SK-N-SH treated with all-trans-retinoic acid at 6 μM for 48 hours (cell line): ENCODE measurements at regions not wholly inside any gene's neighbourhood (a gene's known extent, or its start where the extent isn't known, plus 50 kb on each side); places are given as distances from the start of the nearest gene placed in this dataset.

Experiments
- ATAC-seq: fragments of 200-7000 bp; cut with Tn5 transposase; 3 replicates; pipeline ENCODE4 v1.9.1; 2020; ENCODE audit warnings: mild to moderate bottlenecking, moderate library complexity
- ARNTL ChIP-seq: fragments of 450-650 bp; formaldehyde crosslinking; IDR thresholded peaks from 2 replicates; pipeline ENCODE4 v1.5.0; 2020; ENCODE audit warnings: low read depth, mild to moderate bottlenecking, moderate library complexity, borderline replicate concordance
- BACH2 ChIP-seq: fragments of 250-450 bp; sonication (Bioruptor Pico); IDR thresholded peaks from 2 replicates; pipeline ENCODE4 v1.9.0; 2021; ENCODE audit warnings: mild to moderate bottlenecking, borderline replicate concordance
- CREB5 ChIP-seq: fragments of 250-450 bp; sonication (Bioruptor Pico); IDR thresholded peaks from 2 replicates; pipeline ENCODE4 v1.5.1; 2020; ENCODE audit warnings: low read depth, mild to moderate bottlenecking, moderate library complexity
- CSDC2 ChIP-seq: fragments of 250-450 bp; sonication (Bioruptor Pico); IDR thresholded peaks from 2 replicates; pipeline ENCODE4 v1.5.0; 2020; ENCODE audit warnings: mild to moderate bottlenecking, moderate library complexity
- ESRRG ChIP-seq: fragments of 250-450 bp; sonication (Bioruptor Pico); IDR thresholded peaks from 2 replicates; pipeline ENCODE4 v1.6.1; 2021; ENCODE audit warnings: mild to moderate bottlenecking
- GLIS3 ChIP-seq: fragments of 250-450 bp; sonication (Bioruptor Pico); IDR thresholded peaks from 2 replicates; pipeline ENCODE4 v1.5.0; 2020; ENCODE audit warnings: mild to moderate bottlenecking, moderate library complexity
- ISL1 ChIP-seq: fragments of 250-450 bp; sonication (Bioruptor Pico); IDR thresholded peaks from 2 replicates; pipeline ENCODE4 v2.1.2; 2022; ENCODE audit warnings: mild to moderate bottlenecking, moderate library complexity
- OSR1 ChIP-seq: fragments of 250-450 bp; sonication (Bioruptor Pico); IDR thresholded peaks from 2 replicates; pipeline ENCODE4 v1.8.0; 2022; ENCODE audit warnings: moderate library complexity, mild to moderate bottlenecking, inconsistent platforms
- POU6F1 ChIP-seq: fragments of 250-450 bp; sonication (Bioruptor Pico); IDR thresholded peaks from 2 replicates; pipeline ENCODE4 v1.8.0; 2021; ENCODE audit warnings: low read depth, mild to moderate bottlenecking, moderate library complexity, borderline replicate concordance
- PPARA ChIP-seq: fragments of 250-450 bp; sonication (Bioruptor Pico); IDR thresholded peaks from 2 replicates; pipeline ENCODE4 v1.5.0; 2020; ENCODE audit warnings: mild to moderate bottlenecking, borderline replicate concordance
- RARB ChIP-seq: fragments of 250-450 bp; sonication (Bioruptor Pico); IDR thresholded peaks from 2 replicates; pipeline ENCODE4 v1.8.0; 2021; ENCODE audit warnings: mild to moderate bottlenecking, moderate library complexity
- TCF4 ChIP-seq: fragments of 250-450 bp; sonication (Bioruptor Pico); IDR thresholded peaks from 2 replicates; pipeline ENCODE4 v1.8.0; 2021; ENCODE audit warnings: mild to moderate bottlenecking, moderate library complexity, borderline replicate concordance
- TOX ChIP-seq: fragments of 250-450 bp; sonication (Bioruptor Pico); IDR thresholded peaks from 2 replicates; pipeline ENCODE4 v1.8.0; 2021; ENCODE audit warnings: mild to moderate bottlenecking, moderate library complexity, borderline replicate concordance
- ZC3H10 ChIP-seq: fragments of 250-450 bp; sonication (Bioruptor Pico); IDR thresholded peaks from 2 replicates; pipeline ENCODE4 v1.5.1; 2021; ENCODE audit warnings: mild to moderate bottlenecking, moderate library complexity
- ZFP3 ChIP-seq: fragments of 250-450 bp; sonication (Bioruptor Pico); IDR thresholded peaks from 2 replicates; pipeline ENCODE4 v1.5.0; 2020; ENCODE audit warnings: mild to moderate bottlenecking, moderate library complexity
- ZFP30 ChIP-seq: fragments of 450-650 bp; formaldehyde crosslinking; IDR thresholded peaks from 2 replicates; pipeline ENCODE4 v1.5.0; 2022; ENCODE audit warnings: mild to moderate bottlenecking, moderate library complexity
- ZNF565 ChIP-seq: fragments of 450-650 bp; formaldehyde crosslinking; conservative IDR thresholded peaks from 2 replicates; pipeline ENCODE4 v1.5.0; 2020; ENCODE audit warnings: low read depth, mild to moderate bottlenecking, moderate library complexity
- ZNF70 ChIP-seq: fragments of 450-650 bp; formaldehyde crosslinking; IDR thresholded peaks from 2 replicates; pipeline ENCODE4 v1.5.0; 2020; ENCODE audit warnings: mild to moderate bottlenecking, moderate library complexity
- ZNF8 ChIP-seq: fragments of 450-650 bp; formaldehyde crosslinking; IDR thresholded peaks from 2 replicates; pipeline ENCODE4 v1.5.0; 2020; ENCODE audit warnings: mild to moderate bottlenecking, moderate library complexity
- TF ChIP-seq, protein P1 (sequence below): fragments of 250-450 bp; sonication (Bioruptor Pico); IDR thresholded peaks from 2 replicates; pipeline ENCODE4 v1.5.0; 2020; ENCODE audit warnings: mild to moderate bottlenecking, moderate library complexity
- TF ChIP-seq, protein P2 (sequence below): fragments of 250-450 bp; sonication (Bioruptor Pico); IDR thresholded peaks from 2 replicates; pipeline ENCODE4 v1.5.1; 2021; ENCODE audit warnings: mild to moderate bottlenecking, moderate library complexity

- no peak for TF ChIP-seq ZFP3 (CRISPR knock-in tag)
- no peak for TF ChIP-seq ZFP30
- no peak for TF ChIP-seq ESRRG (CRISPR knock-in tag)
- no peak for TF ChIP-seq OSR1 (CRISPR knock-in tag)
- no peak for TF ChIP-seq TOX (CRISPR knock-in tag)
- TF ChIP-seq, all 23 proteins: peak for 0
- ATAC-seq: no peak
Measured at GRCh38 chr11:96760815-96761214, 371.0 kb downstream of the JRKL start.

- no peak for TF ChIP-seq ZNF8 (CRISPR knock-in tag)
- no peak for TF ChIP-seq BACH2 (CRISPR knock-in tag)
- no peak for TF ChIP-seq ZFP30
- no peak for TF ChIP-seq CREB5 (CRISPR knock-in tag)
- TF ChIP-seq, protein P1, sequence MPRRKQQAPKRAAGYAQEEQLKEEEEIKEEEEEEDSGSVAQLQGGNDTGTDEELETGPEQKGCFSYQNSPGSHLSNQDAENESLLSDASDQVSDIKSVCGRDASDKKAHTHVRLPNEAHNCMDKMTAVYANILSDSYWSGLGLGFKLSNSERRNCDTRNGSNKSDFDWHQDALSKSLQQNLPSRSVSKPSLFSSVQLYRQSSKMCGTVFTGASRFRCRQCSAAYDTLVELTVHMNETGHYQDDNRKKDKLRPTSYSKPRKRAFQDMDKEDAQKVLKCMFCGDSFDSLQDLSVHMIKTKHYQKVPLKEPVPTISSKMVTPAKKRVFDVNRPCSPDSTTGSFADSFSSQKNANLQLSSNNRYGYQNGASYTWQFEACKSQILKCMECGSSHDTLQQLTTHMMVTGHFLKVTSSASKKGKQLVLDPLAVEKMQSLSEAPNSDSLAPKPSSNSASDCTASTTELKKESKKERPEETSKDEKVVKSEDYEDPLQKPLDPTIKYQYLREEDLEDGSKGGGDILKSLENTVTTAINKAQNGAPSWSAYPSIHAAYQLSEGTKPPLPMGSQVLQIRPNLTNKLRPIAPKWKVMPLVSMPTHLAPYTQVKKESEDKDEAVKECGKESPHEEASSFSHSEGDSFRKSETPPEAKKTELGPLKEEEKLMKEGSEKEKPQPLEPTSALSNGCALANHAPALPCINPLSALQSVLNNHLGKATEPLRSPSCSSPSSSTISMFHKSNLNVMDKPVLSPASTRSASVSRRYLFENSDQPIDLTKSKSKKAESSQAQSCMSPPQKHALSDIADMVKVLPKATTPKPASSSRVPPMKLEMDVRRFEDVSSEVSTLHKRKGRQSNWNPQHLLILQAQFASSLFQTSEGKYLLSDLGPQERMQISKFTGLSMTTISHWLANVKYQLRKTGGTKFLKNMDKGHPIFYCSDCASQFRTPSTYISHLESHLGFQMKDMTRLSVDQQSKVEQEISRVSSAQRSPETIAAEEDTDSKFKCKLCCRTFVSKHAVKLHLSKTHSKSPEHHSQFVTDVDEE (CRISPR knock-in tag): no peak
- no peak for TF ChIP-seq ESRRG (CRISPR knock-in tag)
- no peak for TF ChIP-seq CSDC2 (CRISPR knock-in tag)
- no peak for TF ChIP-seq TCF4 (CRISPR knock-in tag)
- TF ChIP-seq RARB (CRISPR knock-in tag): no peak
- TF ChIP-seq PPARA (CRISPR knock-in tag): no peak
- TF ChIP-seq ZC3H10 (CRISPR knock-in tag): no peak
- no peak for TF ChIP-seq TOX (CRISPR knock-in tag)
- no peak for TF ChIP-seq ISL1 (CRISPR knock-in tag)
- TF ChIP-seq, all 23 proteins: peak for 0
- ATAC-seq: no peak
Measured at GRCh38 chr11:96761451-96761850, 371.6 kb downstream of the JRKL start.

GRCh38 chr11:96763244-96763643 is 373.4 kb downstream of the JRKL start:
- no peak for ATAC-seq
- TF ChIP-seq GLIS3 (CRISPR knock-in tag): no peak

GRCh38 chr11:96778272-96778671 is 388.5 kb downstream of the JRKL start:
- ATAC-seq: no peak
- TF ChIP-seq ARNTL (CRISPR knock-in tag): no peak
- TF ChIP-seq ZFP3 (CRISPR knock-in tag): no peak
- TF ChIP-seq ZNF565 (CRISPR knock-in tag): no peak
- TF ChIP-seq OSR1 (CRISPR knock-in tag): no peak
- TF ChIP-seq GLIS3 (CRISPR knock-in tag): no peak
- TF ChIP-seq, protein P2, sequence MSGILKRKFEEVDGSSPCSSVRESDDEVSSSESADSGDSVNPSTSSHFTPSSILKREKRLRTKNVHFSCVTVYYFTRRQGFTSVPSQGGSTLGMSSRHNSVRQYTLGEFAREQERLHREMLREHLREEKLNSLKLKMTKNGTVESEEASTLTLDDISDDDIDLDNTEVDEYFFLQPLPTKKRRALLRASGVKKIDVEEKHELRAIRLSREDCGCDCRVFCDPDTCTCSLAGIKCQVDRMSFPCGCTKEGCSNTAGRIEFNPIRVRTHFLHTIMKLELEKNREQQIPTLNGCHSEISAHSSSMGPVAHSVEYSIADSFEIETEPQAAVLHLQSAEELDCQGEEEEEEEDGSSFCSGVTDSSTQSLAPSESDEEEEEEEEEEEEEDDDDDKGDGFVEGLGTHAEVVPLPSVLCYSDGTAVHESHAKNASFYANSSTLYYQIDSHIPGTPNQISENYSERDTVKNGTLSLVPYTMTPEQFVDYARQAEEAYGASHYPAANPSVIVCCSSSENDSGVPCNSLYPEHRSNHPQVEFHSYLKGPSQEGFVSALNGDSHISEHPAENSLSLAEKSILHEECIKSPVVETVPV: no peak

DNA sequence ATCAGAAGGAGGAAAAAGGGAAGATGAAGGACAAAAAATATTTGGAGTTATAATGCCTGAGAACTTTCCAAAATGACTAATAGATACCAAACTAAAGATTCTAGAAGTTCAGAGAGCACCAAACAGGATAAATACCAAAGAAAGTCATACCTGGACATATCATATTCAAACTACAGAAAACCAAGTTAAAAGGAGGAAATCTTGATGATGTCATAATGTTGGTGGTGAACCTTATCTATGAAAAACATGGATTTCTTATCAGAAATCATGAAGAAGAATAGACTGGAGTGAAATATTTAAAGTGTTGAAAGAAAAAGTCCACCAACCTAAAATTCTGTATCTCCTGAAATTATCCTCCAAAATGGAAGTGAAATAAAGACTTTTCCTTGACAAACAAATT is 389.2 kb downstream of the JRKL start:
- ATAC-seq: no peak
- no peak for TF ChIP-seq TCF4 (CRISPR knock-in tag)
- no peak for TF ChIP-seq POU6F1 (CRISPR knock-in tag)
- no peak for TF ChIP-seq ISL1 (CRISPR knock-in tag)
- TF ChIP-seq RARB (CRISPR knock-in tag): no peak
- TF ChIP-seq BACH2 (CRISPR knock-in tag): no peak
- no peak for TF ChIP-seq ESRRG (CRISPR knock-in tag)
- TF ChIP-seq ZFP3 (CRISPR knock-in tag): no peak
- TF ChIP-seq CREB5 (CRISPR knock-in tag): no peak
- TF ChIP-seq ZC3H10 (CRISPR knock-in tag): no peak
- TF ChIP-seq ZNF565 (CRISPR knock-in tag): no peak
- TF ChIP-seq OSR1 (CRISPR knock-in tag): no peak
- TF ChIP-seq ZNF70 (CRISPR knock-in tag): no peak
- TF ChIP-seq, protein P2: no peak
- no peak for TF ChIP-seq ZFP30
- no peak for TF ChIP-seq CSDC2 (CRISPR knock-in tag)
- no peak for TF ChIP-seq GLIS3 (CRISPR knock-in tag)
